Activated CD8-positive, alpha-beta memory T cell treated with anti-CD3 and anti-CD28 coated beads for 36 hours (primary cell): ENCODE measurements at regions not wholly inside any gene's neighbourhood (a gene's known extent, or its start where the extent isn't known, plus 50 kb on each side); places are given as distances from the start of the nearest gene placed in this dataset.

Source experiments
- CTCF ChIA-PET: fragments of 350-600 bp; sonication (Branson Sonifier 250); formaldehyde crosslinking; loops from one replicate; lab custom pipeline; 2021; ENCODE audit warnings: antibody characterized with exemption; lab: Charles Lee
- POLR2A ChIA-PET: fragments of 350-600 bp; sonication (Branson Sonifier 250); formaldehyde crosslinking; loops from one replicate; lab custom pipeline; 2021; ENCODE audit warnings: antibody characterized with exemption; lab: Charles Lee

GRCh38 chr2:211114826-211115455, 558.5 kb downstream of the CPS1 start:
- ChIA-PET CTCF (no interaction called here), POLR2A (no interaction called here)

- CTCF ChIA-PET: no interaction called here
- POLR2A ChIA-PET: no interaction called here
Observed at GRCh38 chr2:211117026-211117425, 560.6 kb downstream of the CPS1 start.

- ChIA-PET POLR2A (no interaction called here), CTCF (no interaction called here)
Observed at GRCh38 chr2:211126256-211126655, 569.9 kb downstream of the CPS1 start.

GRCh38 chr2:211127501-211127900, 571.1 kb downstream of the CPS1 start:
- POLR2A ChIA-PET: no interaction called here
- CTCF ChIA-PET: no interaction called here

- CTCF ChIA-PET: no interaction called here
- POLR2A ChIA-PET: no interaction called here
Observed at GRCh38 chr2:211128287-211128686, 571.9 kb downstream of the CPS1 start.

- CTCF ChIA-PET: no interaction called here
- POLR2A ChIA-PET: no interaction called here
Observed at GRCh38 chr2:211129798-211130197, 573.4 kb downstream of the CPS1 start.

- POLR2A ChIA-PET: no interaction called here
- CTCF ChIA-PET: no interaction called here
Observed at GRCh38 chr2:211132046-211132445, 575.6 kb downstream of the CPS1 start.

GRCh38 chr2:211132573-211132972, 576.2 kb downstream of the CPS1 start:
- ChIA-PET CTCF (no interaction called here), POLR2A (no interaction called here)

- POLR2A ChIA-PET: no interaction called here
- CTCF ChIA-PET: no interaction called here
Observed at GRCh38 chr2:211133766-211134165, 577.4 kb downstream of the CPS1 start.

GRCh38 chr2:211138551-211138950, 582.2 kb downstream of the CPS1 start:
- ChIA-PET POLR2A (no interaction called here), CTCF (no interaction called here)

- CTCF ChIA-PET: no interaction called here
Observed at GRCh38 chr2:211141646-211142045, 585.2 kb downstream of the CPS1 start.

GRCh38 chr2:211144078-211144477, 587.7 kb downstream of the CPS1 start:
- CTCF ChIA-PET: interaction anchor here (0.7 kb wide), 1 partner anchor 457 kb away, joined by 4 read pairs; no protein-coding TSS in a partner anchor
- POLR2A ChIA-PET: no interaction called here

More at GRCh38 chr2:211141646-211142045, 585.2 kb downstream of the CPS1 start:
- POLR2A ChIA-PET: no interaction called here

- POLR2A ChIA-PET: no interaction called here
- CTCF ChIA-PET: no interaction called here
Observed at GRCh38 chr2:211144974-211145665, 588.7 kb downstream of the CPS1 start.

GRCh38 chr2:211149731-211150130, 593.3 kb downstream of the CPS1 start:
- CTCF ChIA-PET: no interaction called here
- POLR2A ChIA-PET: no interaction called here

- POLR2A ChIA-PET: no interaction called here
- CTCF ChIA-PET: no interaction called here
Observed at GRCh38 chr2:211157211-211157610, 600.8 kb downstream of the CPS1 start.

- ChIA-PET CTCF (no interaction called here), POLR2A (no interaction called here)
Observed at GRCh38 chr2:211157856-211158463, 601.6 kb downstream of the CPS1 start.

GRCh38 chr2:211159972-211160371, 603.6 kb downstream of the CPS1 start:
- CTCF ChIA-PET: interaction anchor here (0.9 kb wide), 1 partner anchor 554 kb away, joined by 3 read pairs; no protein-coding TSS in a partner anchor

GRCh38 chr2:211161236-211161635, 604.8 kb downstream of the CPS1 start:
- CTCF ChIA-PET: no interaction called here
- POLR2A ChIA-PET: no interaction called here

More at GRCh38 chr2:211159972-211160371, 603.6 kb downstream of the CPS1 start:
- POLR2A ChIA-PET: no interaction called here

GRCh38 chr2:211162911-211163310, 606.5 kb downstream of the CPS1 start:
- ChIA-PET CTCF (no interaction called here), POLR2A (no interaction called here)

GRCh38 chr2:211170843-211171242, 614.4 kb downstream of the CPS1 start:
- CTCF ChIA-PET: no interaction called here
- POLR2A ChIA-PET: no interaction called here

GRCh38 chr2:211174021-211174420, 617.6 kb downstream of the CPS1 start:
- CTCF ChIA-PET: no interaction called here
- POLR2A ChIA-PET: no interaction called here
